HG03159 (cell line): ENCODE measurements at regions not wholly inside any gene's neighbourhood (a gene's known extent, or its start where the extent isn't known, plus 50 kb on each side); places are given as distances from the start of the nearest gene placed in this dataset.
"Not testable (repeated sequence)": the region's sequence is repeated elsewhere in the genome, so short reads cannot be mapped to it uniquely, and the experiment has no call there.

Experiments
- ATAC-seq: cut with Tn5 transposase; IDR thresholded peaks from one replicate; pipeline ENCODE4 v1.9.1; 2021; ENCODE audit warnings: mild to moderate bottlenecking, moderate library complexity; ENCODE audit not compliant: unreplicated experiment

- ATAC-seq = not testable (repeated sequence)
Observed at GRCh38 chr6:26951211-26951610, 291.7 kb upstream of the ZNF322 start.

- not testable (repeated sequence) for ATAC-seq
Observed at GRCh38 chr6:26956078-26956600, 291.4 kb upstream of the PRSS16 start.

- not testable (repeated sequence) for ATAC-seq
Observed at GRCh38 chr6:26956601-26957184, 290.8 kb upstream of the PRSS16 start.

- not testable (repeated sequence) for ATAC-seq
Observed at GRCh38 chr6:26957399-26958127, 289.9 kb upstream of the PRSS16 start.

- ATAC-seq = not testable (repeated sequence)
Observed at GRCh38 chr6:26961236-26961635, 286.3 kb upstream of the PRSS16 start.

GRCh38 chr6:27002447-27002846 lies 245.1 kb upstream of the PRSS16 start:
- no peak for ATAC-seq

- no peak for ATAC-seq
Observed at GRCh38 chr6:27007020-27007419, 240.5 kb upstream of the PRSS16 start.

- ATAC-seq = not testable (repeated sequence)
Observed at GRCh38 chr6:27008613-27009012, 238.9 kb upstream of the PRSS16 start.

GRCh38 chr6:27014053-27014452 lies 233.4 kb upstream of the PRSS16 start:
- ATAC-seq = not testable (repeated sequence)

- no peak for ATAC-seq
Observed at GRCh38 chr6:27016689-27017088, 230.8 kb upstream of the PRSS16 start.

GRCh38 chr6:27018401-27018800 lies 229.1 kb upstream of the PRSS16 start:
- not testable (repeated sequence) for ATAC-seq

GRCh38 chr6:27019651-27020552 lies 227.6 kb upstream of the PRSS16 start:
- peak; percentile 68 for ATAC-seq

- ATAC-seq = no peak
Observed at GRCh38 chr6:27020553-27020880, 227.0 kb upstream of the PRSS16 start.

GRCh38 chr6:27023664-27024063 lies 223.8 kb upstream of the PRSS16 start:
- ATAC-seq = no peak

- ATAC-seq = no peak
Observed at GRCh38 chr6:27025351-27025750, 222.2 kb upstream of the PRSS16 start.

GRCh38 chr6:27026361-27026760 lies 221.1 kb upstream of the PRSS16 start:
- no peak for ATAC-seq

GRCh38 chr6:27031302-27031701 lies 216.2 kb upstream of the PRSS16 start:
- no peak for ATAC-seq

GRCh38 chr6:27038498-27038897 lies 209.0 kb upstream of the PRSS16 start:
- ATAC-seq = no peak

- no peak for ATAC-seq
Observed at GRCh38 chr6:27040244-27041042, 207.1 kb upstream of the PRSS16 start.

- no peak for ATAC-seq
Observed at GRCh38 chr6:27043244-27043643, 204.3 kb upstream of the PRSS16 start.

- not testable (repeated sequence) for ATAC-seq
Observed at GRCh38 chr6:27045131-27045530, 202.4 kb upstream of the PRSS16 start.
